ENCODE measurements at regions not wholly inside any gene's neighbourhood (a gene's known extent, or its start where the extent isn't known, plus 50 kb on each side); places are given as distances from the start of the nearest gene placed in this dataset.

GRCh38 chr5:54804521-54804920 lies 180.9 kb downstream of the ESM1 start:
- Histone ChIP-seq H3K9me3 (ENCODE audit: insufficient read depth, low read depth, low read length) (no peaks in the 10 kb centered on the region), H3K4me2 (ENCODE audit: low read depth, low read length, poor library complexity, severe bottlenecking) (no peak overlapping the region), H3K79me2 (ENCODE audit: insufficient read depth, low read length) (no peaks in the 10 kb centered on the region), H3K4me3 (ENCODE audit: low read length, poor library complexity, severe bottlenecking) (no peak overlapping the region), H3K4me1 (ENCODE audit: insufficient read depth, low read length, poor library complexity, severe bottlenecking) (no peaks in the 10 kb centered on the region), H3K9ac (ENCODE audit: low read depth, low read length, poor library complexity, severe bottlenecking) (no peak overlapping the region), H3K27me3 (ENCODE audit: insufficient read depth, low read length, poor library complexity, severe bottlenecking) (no peaks in the 10 kb centered on the region), H3K9me2 (replicated peaks; ENCODE audit: low read depth, low read length) (no peaks in the 10 kb centered on the region), H2AFZ (ENCODE audit: low read length) (no peak overlapping the region), H3F3A (ENCODE audit: low read depth) (no peaks in the 10 kb centered on the region), H3K36me3 (ENCODE audit: insufficient read depth, low read length) (no peaks in the 10 kb centered on the region), H4K20me1 (ENCODE audit: insufficient read depth, low read length, poor library complexity, severe bottlenecking) (no peaks in the 10 kb centered on the region)
- TF ChIP-seq EZH2phosphoT487 (IDR thresholded peaks at IDR 0.05; ENCODE audit: borderline replicate concordance) (no peak), CTCF (conservative IDR thresholded peaks at IDR 0.05; ENCODE audit: low read length) (no peak)

GRCh38 chr5:54804086-54804485 lies 181.3 kb downstream of the ESM1 start:
- no peaks in the 10 kb centered on the region for H3F3A ChIP-seq (ENCODE audit: low read depth)
- H3K9ac ChIP-seq (ENCODE audit: low read depth, low read length, poor library complexity, severe bottlenecking), result no peak overlapping the region
- H4K20me1 ChIP-seq (ENCODE audit: insufficient read depth, low read length, poor library complexity, severe bottlenecking), result no peaks in the 10 kb centered on the region
- H3K4me1 ChIP-seq (ENCODE audit: insufficient read depth, low read length, poor library complexity, severe bottlenecking), result no peaks in the 10 kb centered on the region
- no peaks in the 10 kb centered on the region for H3K9me3 ChIP-seq (ENCODE audit: insufficient read depth, low read depth, low read length)
- H3K36me3 ChIP-seq (ENCODE audit: insufficient read depth, low read length), result no peaks in the 10 kb centered on the region
- H3K27me3 ChIP-seq (ENCODE audit: insufficient read depth, low read length, poor library complexity, severe bottlenecking), result no peaks in the 10 kb centered on the region
- H3K4me2 ChIP-seq (ENCODE audit: low read depth, low read length, poor library complexity, severe bottlenecking), result no peak overlapping the region
- no peak overlapping the region for H3K4me3 ChIP-seq (ENCODE audit: low read length, poor library complexity, severe bottlenecking)
- H2AFZ ChIP-seq (ENCODE audit: low read length), result no peak overlapping the region
- no peak for TF ChIP-seq CTCF (conservative IDR thresholded peaks at IDR 0.05; ENCODE audit: low read length)
- no peak for TF ChIP-seq EZH2phosphoT487 (IDR thresholded peaks at IDR 0.05; ENCODE audit: borderline replicate concordance)
- H3K9me2 ChIP-seq (replicated peaks; ENCODE audit: low read depth, low read length), result no peaks in the 10 kb centered on the region
- H3K79me2 ChIP-seq (ENCODE audit: insufficient read depth, low read length), result no peaks in the 10 kb centered on the region

GRCh38 chr5:54803471-54804011 lies 181.9 kb downstream of the ESM1 start:
- Histone ChIP-seq H3K4me3 (ENCODE audit: low read length, poor library complexity, severe bottlenecking) (no peak overlapping the region), H2AFZ (ENCODE audit: low read length) (no peak overlapping the region), H3F3A (ENCODE audit: low read depth) (no peaks in the 10 kb centered on the region), H4K20me1 (ENCODE audit: insufficient read depth, low read length, poor library complexity, severe bottlenecking) (no peaks in the 10 kb centered on the region), H3K36me3 (ENCODE audit: insufficient read depth, low read length) (no peaks in the 10 kb centered on the region), H3K9ac (ENCODE audit: low read depth, low read length, poor library complexity, severe bottlenecking) (no peak overlapping the region), H3K4me1 (ENCODE audit: insufficient read depth, low read length, poor library complexity, severe bottlenecking) (no peaks in the 10 kb centered on the region), H3K9me3 (ENCODE audit: insufficient read depth, low read depth, low read length) (no peaks in the 10 kb centered on the region), H3K79me2 (ENCODE audit: insufficient read depth, low read length) (no peaks in the 10 kb centered on the region), H3K27me3 (ENCODE audit: insufficient read depth, low read length, poor library complexity, severe bottlenecking) (no peaks in the 10 kb centered on the region), H3K9me2 (replicated peaks; ENCODE audit: low read depth, low read length) (no peaks in the 10 kb centered on the region), H3K4me2 (ENCODE audit: low read depth, low read length, poor library complexity, severe bottlenecking) (no peak overlapping the region)
- no peak for TF ChIP-seq EZH2phosphoT487 (IDR thresholded peaks at IDR 0.05; ENCODE audit: borderline replicate concordance)
- no peak for TF ChIP-seq CTCF (conservative IDR thresholded peaks at IDR 0.05; ENCODE audit: low read length)

Measured in Loucy (cell line).